GM23338 (cell line): ENCODE measurements at regions not wholly inside any gene's neighbourhood (a gene's known extent, or its start where the extent isn't known, plus 50 kb on each side); places are given as distances from the start of the nearest gene placed in this dataset.

Experiments
- ATAC-seq: fragments of 200-7000 bp; cut with Tn5 transposase; 3 replicates; pipeline ENCODE4 v1.9.1; 2020
- DNase-seq: peaks from one replicate; pipeline ENCODE4 v3.0.0-alpha.2; 2015; ENCODE audit warnings: low spot score
- H2AFZ ChIP-seq: fragments of 200-600 bp; sonication (generic); 2 replicates; pipeline ENCODE4 v1.8.0; 2016; ENCODE audit warnings: antibody characterized with exemption, mild to moderate bottlenecking, moderate library complexity
- H3F3A ChIP-seq: fragments of 200-600 bp; sonication (generic); replicated peaks from 2 replicates; pipeline ENCODE4 v1.8.0; 2017; ENCODE audit warnings: antibody characterized with exemption, mixed run types, low read depth
- H3K27ac ChIP-seq: fragments of 200-600 bp; sonication (generic); 2 replicates; pipeline ENCODE4 v1.6.1; 2016; ENCODE audit warnings: low read depth
- H3K27me3 ChIP-seq: fragments of 200-600 bp; sonication (generic); 2 replicates; pipeline ENCODE4 v1.8.0; 2016; ENCODE audit warnings: mild to moderate bottlenecking, mixed run types, moderate library complexity; ENCODE audit not compliant: insufficient read depth
- H3K36me3 ChIP-seq: fragments of 200-600 bp; sonication (generic); 2 replicates; pipeline ENCODE4 v1.8.0; 2016; ENCODE audit warnings: mild to moderate bottlenecking; ENCODE audit not compliant: insufficient read depth
- H3K4me1 ChIP-seq: fragments of 200-600 bp; sonication (generic); 2 replicates; pipeline ENCODE4 v1.8.0; 2016; ENCODE audit warnings: mild to moderate bottlenecking, moderate library complexity; ENCODE audit not compliant: insufficient read depth
- H3K4me2 ChIP-seq: fragments of 200-600 bp; sonication (generic); 2 replicates; pipeline ENCODE4 v1.7.1; 2017; ENCODE audit warnings: mixed run types
- H3K4me3 ChIP-seq: fragments of 200-600 bp; sonication (generic); 2 replicates; pipeline ENCODE4 v1.6.1; 2016; ENCODE audit warnings: mixed run types
- H3K79me2 ChIP-seq: fragments of 200-600 bp; sonication (generic); replicated peaks from 2 replicates; pipeline ENCODE4 v1.8.0; 2017; ENCODE audit warnings: mild to moderate bottlenecking; ENCODE audit not compliant: insufficient read depth
- H3K9me2 ChIP-seq: fragments of 200-600 bp; sonication (generic); 2 replicates; pipeline ENCODE4 v1.8.0; 2017; ENCODE audit not compliant: insufficient read depth
- H4K20me1 ChIP-seq: fragments of 200-600 bp; sonication (generic); replicated peaks from 2 replicates; pipeline ENCODE4 v1.8.0; 2017; ENCODE audit warnings: mild to moderate bottlenecking; ENCODE audit not compliant: insufficient read depth
- H3K27ac Mint-ChIP-seq: 2 replicates; pipeline ENCODE4 v1.8.0; 2020; ENCODE audit warnings: inconsistent platforms, mild to moderate bottlenecking, moderate library complexity, mixed read lengths
- H3K27me3 Mint-ChIP-seq: 3 replicates; pipeline ENCODE4 v1.8.0; 2022; ENCODE audit warnings: low read depth, mild to moderate bottlenecking, moderate library complexity, mixed read lengths, inconsistent platforms; ENCODE audit not compliant: insufficient read depth, poor library complexity
- H3K36me3 Mint-ChIP-seq: 3 replicates; pipeline ENCODE4 v1.8.0; 2021; ENCODE audit warnings: low read depth, mild to moderate bottlenecking, inconsistent platforms, moderate library complexity, mixed read lengths
- H3K4me1 Mint-ChIP-seq: 3 replicates; pipeline ENCODE4 v1.8.0; 2020; ENCODE audit warnings: mild to moderate bottlenecking, inconsistent platforms, mixed read lengths
- H3K4me3 Mint-ChIP-seq: 3 replicates; pipeline ENCODE4 v1.8.0; 2021; ENCODE audit warnings: moderate library complexity, mild to moderate bottlenecking, inconsistent platforms, mixed read lengths
- H3K9me3 Mint-ChIP-seq: 3 replicates; pipeline ENCODE4 v1.8.0; 2020; ENCODE audit warnings: moderate library complexity, mild to moderate bottlenecking, inconsistent platforms, mixed read lengths
- CREB1 ChIP-seq: fragments of 250-450 bp; sonication (Bioruptor Pico); IDR thresholded peaks from 2 replicates; pipeline ENCODE4 v1.5.0; 2020; ENCODE audit warnings: low read depth, mild to moderate bottlenecking, moderate library complexity
- EZH2phosphoT487 ChIP-seq: fragments of 200-600 bp; sonication (generic); IDR thresholded peaks from one replicate; pipeline ENCODE4 v1.8.1; 2018; ENCODE audit warnings: antibody characterized with exemption; ENCODE audit not compliant: unreplicated experiment
- REST ChIP-seq: IDR thresholded peaks from one replicate; pipeline ENCODE4 v1.6.1; 2018; ENCODE audit warnings: antibody characterized with exemption; ENCODE audit not compliant: unreplicated experiment
- TF ChIP-seq, protein P1 (sequence below): fragments of 250-450 bp; sonication (Bioruptor Pico); IDR thresholded peaks from 2 replicates; pipeline ENCODE4 v1.5.0; 2020; ENCODE audit warnings: mild to moderate bottlenecking, moderate library complexity

- Mint-ChIP-seq H3K4me1 (no peaks in the 10 kb centered on the region), H3K27me3 (peaks cover 4% of the 10 kb centered on the region), H3K9me3 (peaks cover 8% of the 10 kb centered on the region), H3K4me3 (no peak overlapping the region), H3K36me3 (peaks cover 2% of the 10 kb centered on the region; the same call in 2 of the 3 replicates), H3K27ac (no peak overlapping the region)
- H3F3A ChIP-seq, result no peaks in the 10 kb centered on the region
- no peak overlapping the region for H3K4me3 ChIP-seq
- no peaks in the 10 kb centered on the region for H3K27me3 ChIP-seq
- no peak overlapping the region for H3K4me2 ChIP-seq
- no peak for ATAC-seq
- no peaks in the 10 kb centered on the region for H3K79me2 ChIP-seq
- no peaks in the 10 kb centered on the region for H3K4me1 ChIP-seq
- no peak overlapping the region for H2AFZ ChIP-seq
- H3K9me2 ChIP-seq, result no peaks in the 10 kb centered on the region
- no peak overlapping the region for H3K27ac ChIP-seq
- H3K36me3 ChIP-seq, result no peaks in the 10 kb centered on the region
- DNase-seq, result no peak
- TF ChIP-seq REST (no peak), CREB1 (CRISPR knock-in tag) (no peak), EZH2phosphoT487 (no peak)
- H4K20me1 ChIP-seq, result no peaks in the 10 kb centered on the region
These were observed 1671.0 kb upstream of the B3GALT2 start for GRCh38 chr1:194857413-194857812.

GRCh38 chr1:194848846-194849245, 1662.4 kb upstream of the B3GALT2 start:
- TF ChIP-seq, protein P1, sequence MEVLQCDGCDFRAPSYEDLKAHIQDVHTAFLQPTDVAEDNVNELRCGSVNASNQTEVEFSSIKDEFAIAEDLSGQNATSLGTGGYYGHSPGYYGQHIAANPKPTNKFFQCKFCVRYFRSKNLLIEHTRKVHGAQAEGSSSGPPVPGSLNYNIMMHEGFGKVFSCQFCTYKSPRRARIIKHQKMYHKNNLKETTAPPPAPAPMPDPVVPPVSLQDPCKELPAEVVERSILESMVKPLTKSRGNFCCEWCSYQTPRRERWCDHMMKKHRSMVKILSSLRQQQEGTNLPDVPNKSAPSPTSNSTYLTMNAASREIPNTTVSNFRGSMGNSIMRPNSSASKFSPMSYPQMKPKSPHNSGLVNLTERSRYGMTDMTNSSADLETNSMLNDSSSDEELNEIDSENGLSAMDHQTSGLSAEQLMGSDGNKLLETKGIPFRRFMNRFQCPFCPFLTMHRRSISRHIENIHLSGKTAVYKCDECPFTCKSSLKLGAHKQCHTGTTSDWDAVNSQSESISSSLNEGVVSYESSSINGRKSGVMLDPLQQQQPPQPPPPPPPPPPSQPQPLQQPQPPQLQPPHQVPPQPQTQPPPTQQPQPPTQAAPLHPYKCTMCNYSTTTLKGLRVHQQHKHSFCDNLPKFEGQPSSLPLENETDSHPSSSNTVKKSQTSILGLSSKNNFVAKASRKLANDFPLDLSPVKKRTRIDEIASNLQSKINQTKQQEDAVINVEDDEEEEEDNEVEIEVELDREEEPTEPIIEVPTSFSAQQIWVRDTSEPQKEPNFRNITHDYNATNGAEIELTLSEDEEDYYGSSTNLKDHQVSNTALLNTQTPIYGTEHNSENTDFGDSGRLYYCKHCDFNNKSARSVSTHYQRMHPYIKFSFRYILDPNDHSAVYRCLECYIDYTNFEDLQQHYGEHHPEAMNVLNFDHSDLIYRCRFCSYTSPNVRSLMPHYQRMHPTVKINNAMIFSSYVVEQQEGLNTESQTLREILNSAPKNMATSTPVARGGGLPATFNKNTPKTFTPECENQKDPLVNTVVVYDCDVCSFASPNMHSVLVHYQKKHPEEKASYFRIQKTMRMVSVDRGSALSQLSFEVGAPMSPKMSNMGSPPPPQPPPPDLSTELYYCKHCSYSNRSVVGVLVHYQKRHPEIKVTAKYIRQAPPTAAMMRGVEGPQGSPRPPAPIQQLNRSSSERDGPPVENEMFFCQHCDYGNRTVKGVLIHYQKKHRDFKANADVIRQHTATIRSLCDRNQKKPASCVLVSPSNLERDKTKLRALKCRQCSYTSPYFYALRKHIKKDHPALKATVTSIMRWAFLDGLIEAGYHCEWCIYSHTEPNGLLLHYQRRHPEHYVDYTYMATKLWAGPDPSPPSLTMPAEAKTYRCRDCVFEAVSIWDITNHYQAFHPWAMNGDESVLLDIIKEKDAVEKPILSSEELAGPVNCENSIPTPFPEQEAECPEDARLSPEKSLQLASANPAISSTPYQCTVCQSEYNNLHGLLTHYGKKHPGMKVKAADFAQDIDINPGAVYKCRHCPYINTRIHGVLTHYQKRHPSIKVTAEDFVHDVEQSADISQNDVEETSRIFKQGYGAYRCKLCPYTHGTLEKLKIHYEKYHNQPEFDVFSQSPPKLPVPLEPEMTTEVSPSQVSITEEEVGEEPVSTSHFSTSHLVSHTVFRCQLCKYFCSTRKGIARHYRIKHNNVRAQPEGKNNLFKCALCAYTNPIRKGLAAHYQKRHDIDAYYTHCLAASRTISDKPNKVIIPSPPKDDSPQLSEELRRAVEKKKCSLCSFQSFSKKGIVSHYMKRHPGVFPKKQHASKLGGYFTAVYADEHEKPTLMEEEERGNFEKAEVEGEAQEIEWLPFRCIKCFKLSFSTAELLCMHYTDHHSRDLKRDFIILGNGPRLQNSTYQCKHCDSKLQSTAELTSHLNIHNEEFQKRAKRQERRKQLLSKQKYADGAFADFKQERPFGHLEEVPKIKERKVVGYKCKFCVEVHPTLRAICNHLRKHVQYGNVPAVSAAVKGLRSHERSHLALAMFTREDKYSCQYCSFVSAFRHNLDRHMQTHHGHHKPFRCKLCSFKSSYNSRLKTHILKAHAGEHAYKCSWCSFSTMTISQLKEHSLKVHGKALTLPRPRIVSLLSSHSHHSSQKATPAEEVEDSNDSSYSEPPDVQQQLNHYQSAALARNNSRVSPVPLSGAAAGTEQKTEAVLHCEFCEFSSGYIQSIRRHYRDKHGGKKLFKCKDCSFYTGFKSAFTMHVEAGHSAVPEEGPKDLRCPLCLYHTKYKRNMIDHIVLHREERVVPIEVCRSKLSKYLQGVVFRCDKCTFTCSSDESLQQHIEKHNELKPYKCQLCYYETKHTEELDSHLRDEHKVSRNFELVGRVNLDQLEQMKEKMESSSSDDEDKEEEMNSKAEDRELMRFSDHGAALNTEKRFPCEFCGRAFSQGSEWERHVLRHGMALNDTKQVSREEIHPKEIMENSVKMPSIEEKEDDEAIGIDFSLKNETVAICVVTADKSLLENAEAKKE (CRISPR knock-in tag), result no peak
- no peaks in the 10 kb centered on the region for H3K36me3 ChIP-seq
- ATAC-seq (no peak), DNase-seq (no peak)
- no peaks in the 10 kb centered on the region for H4K20me1 ChIP-seq
- H3K4me3 ChIP-seq, result no peak overlapping the region
- no peaks in the 10 kb centered on the region for H3K4me1 Mint-ChIP-seq
- H3F3A ChIP-seq, result no peaks in the 10 kb centered on the region
- H3K9me3 Mint-ChIP-seq, result no peaks in the 10 kb centered on the region
- H3K27ac ChIP-seq, result no peak overlapping the region
- no peaks in the 10 kb centered on the region for H3K27me3 Mint-ChIP-seq
- no peak overlapping the region for H2AFZ ChIP-seq
- no peaks in the 10 kb centered on the region for H3K27me3 ChIP-seq
- H3K79me2 ChIP-seq, result no peaks in the 10 kb centered on the region
- no peak overlapping the region for H3K27ac Mint-ChIP-seq
- H3K4me3 Mint-ChIP-seq, result no peak overlapping the region
- no peaks in the 10 kb centered on the region for H3K9me2 ChIP-seq
- no peaks in the 10 kb centered on the region for H3K36me3 Mint-ChIP-seq
- H3K4me1 ChIP-seq, result no peaks in the 10 kb centered on the region
- H3K4me2 ChIP-seq, result no peak overlapping the region
